CD4-positive, alpha-beta T cell treated with Interferon gamma for 1 hour (primary cell): ENCODE measurements at regions not wholly inside any gene's neighbourhood (a gene's known extent, or its start where the extent isn't known, plus 50 kb on each side); places are given as distances from the start of the nearest gene placed in this dataset.
A peak's percentile ranks its signal among the peaks of the same experiment; 100 is the strongest.

Source experiments
- DNase-seq: peaks from one replicate; pipeline ENCODE4 v3.0.0-alpha.2; 2020

- no peak for DNase-seq
These were observed 51.1 kb upstream of the ZNF236 start for GRCh38 chr18:76771192-76771799.

- DNase-seq, result no peak
These were observed 54.4 kb upstream of the ZNF236 start for GRCh38 chr18:76767954-76768353.

GRCh38 chr18:76766429-76766828 lies 55.9 kb upstream of the ZNF236 start:
- DNase-seq, result no peak

GRCh38 chr18:76765649-76766048 lies 56.7 kb upstream of the ZNF236 start:
- no peak for DNase-seq

- DNase-seq, result no peak
These were observed 58.0 kb upstream of the ZNF236 start for GRCh38 chr18:76764291-76764901.

GRCh38 chr18:76759056-76759455 lies 63.3 kb upstream of the ZNF236 start:
- no peak for DNase-seq

- no peak for DNase-seq
These were observed 64.4 kb upstream of the ZNF236 start for GRCh38 chr18:76757925-76758324.

- DNase-seq, result no peak
These were observed 65.0 kb upstream of the ZNF236 start for GRCh38 chr18:76757335-76757734.

GRCh38 chr18:76756531-76757253 lies 65.7 kb upstream of the ZNF236 start:
- no peak for DNase-seq

- DNase-seq, result no peak
These were observed 68.0 kb upstream of the ZNF236 start for GRCh38 chr18:76754351-76754750.

- DNase-seq, result no peak
These were observed 70.0 kb upstream of the ZNF236 start for GRCh38 chr18:76752400-76752799.

- DNase-seq, result no peak
These were observed 71.2 kb upstream of the ZNF236 start for GRCh38 chr18:76750917-76751890.

GRCh38 chr18:76750269-76750668 lies 72.1 kb upstream of the ZNF236 start:
- no peak for DNase-seq

- no peak for DNase-seq
These were observed 74.7 kb upstream of the ZNF236 start for GRCh38 chr18:76747676-76748075.

GRCh38 chr18:76741346-76741745 lies 81.0 kb upstream of the ZNF236 start:
- DNase-seq, result no peak

GRCh38 chr18:76736309-76736708 lies 86.0 kb upstream of the ZNF236 start:
- no peak for DNase-seq

GRCh38 chr18:76730901-76731300 lies 91.5 kb upstream of the ZNF236 start:
- DNase-seq, result no peak

GRCh38 chr18:76727589-76727988 lies 94.8 kb upstream of the ZNF236 start:
- DNase-seq, result no peak

GRCh38 chr18:76725445-76725844 lies 96.9 kb upstream of the ZNF236 start:
- no peak for DNase-seq

GRCh38 chr18:76722224-76723061 lies 99.9 kb upstream of the ZNF236 start:
- DNase-seq, result no peak

- DNase-seq, result peak; percentile 44
These were observed 101.0 kb upstream of the ZNF236 start for GRCh38 chr18:76721207-76721996.
